ENCODE measurements at regions not wholly inside any gene's neighbourhood (a gene's known extent, or its start where the extent isn't known, plus 50 kb on each side); places are given as distances from the start of the nearest gene placed in this dataset.

- H3K36me3 Mint-ChIP-seq, result no peaks in the 10 kb centered on the region
- no peaks in the 10 kb centered on the region for H3K4me1 Mint-ChIP-seq
- no peaks in the 10 kb centered on the region for H3K27me3 Mint-ChIP-seq
- H3K9me3 Mint-ChIP-seq, result peaks cover 2 to 7% (median 5%) of the 10 kb centered on the region in 3 donors
- H3K27ac Mint-ChIP-seq, result no peak overlapping the region
- H3K4me3 Mint-ChIP-seq, result no peak overlapping the region
These were observed 172.0 kb upstream of the NRSN1 start for GRCh38 chr6:23953976-23954375.

- H3K4me1 Mint-ChIP-seq, result no peaks in the 10 kb centered on the region
- no peak overlapping the region for H3K4me3 Mint-ChIP-seq
- H3K27me3 Mint-ChIP-seq, result no peaks in the 10 kb centered on the region
- H3K9me3 Mint-ChIP-seq, result peaks cover 2 to 4% (median 3%) of the 10 kb centered on the region in 3 donors
- H3K36me3 Mint-ChIP-seq, result no peaks in the 10 kb centered on the region
- no peak overlapping the region for H3K27ac Mint-ChIP-seq
These were observed 169.0 kb upstream of the NRSN1 start for GRCh38 chr6:23957017-23957416.

GRCh38 chr6:23964865-23965264, 161.2 kb upstream of the NRSN1 start:
- Mint-ChIP-seq H3K4me1 (peaks cover 0 to 1% (median 0%) of the 10 kb centered on the region in 3 donors), H3K27me3 (no peaks in the 10 kb centered on the region), H3K36me3 (no peaks in the 10 kb centered on the region), H3K27ac (no peak overlapping the region), H3K9me3 (peaks cover 0 to 9% (median 0%) of the 10 kb centered on the region in 3 donors), H3K4me3 (no peak overlapping the region)

DNA sequence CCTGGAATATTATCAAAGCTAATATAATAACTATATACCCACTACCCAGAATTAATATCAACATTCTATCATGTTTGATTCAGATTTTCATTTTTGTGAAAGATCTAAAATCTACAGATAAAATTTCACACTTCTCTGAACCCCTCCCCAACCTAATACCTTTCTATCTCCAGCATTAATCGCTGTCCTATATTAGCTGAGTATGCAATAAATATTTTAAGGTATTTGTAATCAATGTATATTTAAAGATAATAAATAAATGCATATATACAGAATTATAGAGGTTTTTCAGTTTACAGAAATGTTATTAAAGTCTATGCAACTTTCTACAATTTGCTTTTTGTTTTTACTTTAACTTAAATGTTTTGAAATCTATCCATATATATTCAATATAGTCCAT, 156.7 kb upstream of the NRSN1 start:
- H3K27ac Mint-ChIP-seq, result no peak overlapping the region
- H3K36me3 Mint-ChIP-seq, result no peaks in the 10 kb centered on the region
- peaks cover 0 to 10% (median 5%) of the 10 kb centered on the region in 3 donors for H3K9me3 Mint-ChIP-seq
- no peak overlapping the region for H3K4me3 Mint-ChIP-seq
- H3K27me3 Mint-ChIP-seq, result no peaks in the 10 kb centered on the region
- peaks cover 0 to 1% (median 0%) of the 10 kb centered on the region in 3 donors for H3K4me1 Mint-ChIP-seq

DNA sequence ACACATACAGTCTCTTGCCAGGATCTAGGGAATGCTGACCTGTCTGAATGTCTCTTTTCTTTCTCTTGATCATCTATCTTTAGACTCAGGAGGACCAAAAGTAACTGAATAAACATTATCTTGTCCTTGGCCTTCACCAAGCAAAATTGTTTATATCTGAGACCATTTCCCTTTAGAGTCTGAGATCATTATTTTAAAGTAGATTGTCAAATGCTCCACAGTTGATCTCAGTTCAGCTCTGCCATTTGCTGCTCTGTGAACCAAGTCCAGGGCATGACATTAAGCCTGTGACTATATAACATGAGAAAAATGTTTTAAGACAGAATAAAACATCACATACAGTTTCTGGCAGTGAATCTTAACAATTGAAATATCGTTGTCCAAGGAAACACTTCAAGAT, 148.3 kb upstream of the NRSN1 start:
- Mint-ChIP-seq H3K4me3 (no peak overlapping the region), H3K27ac (no peak overlapping the region), H3K36me3 (no peaks in the 10 kb centered on the region), H3K27me3 (no peaks in the 10 kb centered on the region), H3K4me1 (no peaks in the 10 kb centered on the region), H3K9me3 (peaks cover 0 to 3% (median 0%) of the 10 kb centered on the region in 3 donors)

GRCh38 chr6:23980965-23981364, 145.1 kb upstream of the NRSN1 start:
- H3K27ac Mint-ChIP-seq, result no peak overlapping the region
- peaks cover 0 to 3% (median 0%) of the 10 kb centered on the region in 3 donors for H3K9me3 Mint-ChIP-seq
- H3K36me3 Mint-ChIP-seq, result no peaks in the 10 kb centered on the region
- H3K27me3 Mint-ChIP-seq, result no peaks in the 10 kb centered on the region
- H3K4me3 Mint-ChIP-seq, result no peak overlapping the region
- H3K4me1 Mint-ChIP-seq, result no peaks in the 10 kb centered on the region

GRCh38 chr6:23981923-23982322, 144.1 kb upstream of the NRSN1 start:
- H3K27ac Mint-ChIP-seq, result no peak overlapping the region
- H3K9me3 Mint-ChIP-seq, result peaks cover 0 to 3% (median 0%) of the 10 kb centered on the region in 3 donors
- no peaks in the 10 kb centered on the region for H3K36me3 Mint-ChIP-seq
- no peaks in the 10 kb centered on the region for H3K4me1 Mint-ChIP-seq
- no peaks in the 10 kb centered on the region for H3K27me3 Mint-ChIP-seq
- H3K4me3 Mint-ChIP-seq, result no peak overlapping the region

DNA sequence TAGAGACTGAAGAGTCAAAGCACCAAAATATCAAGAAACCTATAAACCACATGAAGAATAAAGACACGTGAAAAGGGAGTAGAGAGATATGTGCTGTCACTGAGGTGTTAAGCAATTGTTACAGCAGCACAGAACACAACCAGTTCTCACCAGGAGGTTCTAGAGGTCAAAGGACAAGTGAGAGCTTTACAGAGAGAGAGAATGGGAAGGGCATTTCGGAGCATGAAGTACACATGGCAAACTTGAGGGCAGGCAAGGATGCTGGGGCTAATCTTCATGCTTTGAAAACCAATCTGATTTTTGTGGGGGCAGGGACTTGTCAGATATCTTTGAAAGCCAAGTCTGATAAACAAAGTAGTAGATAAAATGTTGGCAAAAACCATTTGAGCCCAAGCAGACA, 142.3 kb upstream of the NRSN1 start:
- Mint-ChIP-seq H3K9me3 (peaks cover 0 to 3% (median 0%) of the 10 kb centered on the region in 3 donors), H3K27ac (no peak overlapping the region), H3K27me3 (no peaks in the 10 kb centered on the region), H3K4me3 (no peak overlapping the region), H3K36me3 (no peaks in the 10 kb centered on the region), H3K4me1 (no peaks in the 10 kb centered on the region)

- peaks cover 0 to 3% (median 0%) of the 10 kb centered on the region in 3 donors for H3K9me3 Mint-ChIP-seq
- no peak overlapping the region for H3K27ac Mint-ChIP-seq
- no peaks in the 10 kb centered on the region for H3K4me1 Mint-ChIP-seq
These were observed 141.0 kb upstream of the NRSN1 start for GRCh38 chr6:23985015-23985414.

GRCh38 chr6:23989885-23990533, 136.0 kb upstream of the NRSN1 start:
- Mint-ChIP-seq H3K27ac (no peak overlapping the region), H3K27me3 (no peaks in the 10 kb centered on the region), H3K4me3 (no peak overlapping the region), H3K4me1 (no peaks in the 10 kb centered on the region), H3K9me3 (peaks cover 0 to 2% (median 2%) of the 10 kb centered on the region in 3 donors), H3K36me3 (no peaks in the 10 kb centered on the region)

More at GRCh38 chr6:23985015-23985414, 141.0 kb upstream of the NRSN1 start:
- no peaks in the 10 kb centered on the region for H3K27me3 Mint-ChIP-seq
- no peaks in the 10 kb centered on the region for H3K36me3 Mint-ChIP-seq
- H3K4me3 Mint-ChIP-seq, result no peak overlapping the region

GRCh38 chr6:23994013-23994412, 132.0 kb upstream of the NRSN1 start:
- H3K27ac Mint-ChIP-seq, result no peak overlapping the region
- H3K4me1 Mint-ChIP-seq, result no peaks in the 10 kb centered on the region
- H3K4me3 Mint-ChIP-seq, result no peak overlapping the region
- peaks cover 2 to 7% (median 3%) of the 10 kb centered on the region in 3 donors for H3K9me3 Mint-ChIP-seq
- H3K27me3 Mint-ChIP-seq, result no peaks in the 10 kb centered on the region
- no peaks in the 10 kb centered on the region for H3K36me3 Mint-ChIP-seq

DNA sequence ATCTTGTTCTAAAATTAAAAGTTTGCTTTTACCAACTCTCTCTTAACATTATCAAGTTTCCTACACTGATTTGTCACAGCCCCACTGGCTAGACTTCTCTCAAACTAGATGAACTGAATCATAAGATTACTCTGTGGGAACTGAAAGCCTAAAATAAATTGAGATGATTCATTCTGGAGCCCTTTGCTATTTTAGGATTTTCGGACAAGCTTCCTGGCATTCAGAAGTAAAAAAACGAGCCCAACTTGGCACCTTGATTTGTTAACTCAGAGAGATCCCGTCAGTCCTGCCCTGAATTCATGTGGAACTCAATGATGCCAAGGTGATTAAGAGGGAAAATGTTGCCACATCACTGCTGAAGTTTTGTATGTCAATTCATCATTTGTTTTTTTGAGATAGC, 122.0 kb upstream of the NRSN1 start:
- Mint-ChIP-seq H3K4me3 (no peak overlapping the region), H3K9me3 (peaks cover 1 to 11% (median 6%) of the 10 kb centered on the region in 3 donors), H3K27me3 (no peaks in the 10 kb centered on the region), H3K4me1 (no peaks in the 10 kb centered on the region), H3K36me3 (no peaks in the 10 kb centered on the region), H3K27ac (no peak overlapping the region)

- peaks cover 1 to 11% (median 6%) of the 10 kb centered on the region in 3 donors for H3K9me3 Mint-ChIP-seq
- no peaks in the 10 kb centered on the region for H3K27me3 Mint-ChIP-seq
- H3K4me1 Mint-ChIP-seq, result no peaks in the 10 kb centered on the region
- no peak overlapping the region for H3K27ac Mint-ChIP-seq
- H3K36me3 Mint-ChIP-seq, result no peaks in the 10 kb centered on the region
- no peak overlapping the region for H3K4me3 Mint-ChIP-seq
These were observed 121.4 kb upstream of the NRSN1 start for GRCh38 chr6:24004659-24005058.

- no peak overlapping the region for H3K27ac Mint-ChIP-seq
- no peaks in the 10 kb centered on the region for H3K27me3 Mint-ChIP-seq
- H3K36me3 Mint-ChIP-seq, result no peaks in the 10 kb centered on the region
- no peaks in the 10 kb centered on the region for H3K4me1 Mint-ChIP-seq
- no peak overlapping the region for H3K4me3 Mint-ChIP-seq
- peaks cover 4 to 12% (median 6%) of the 10 kb centered on the region in 3 donors for H3K9me3 Mint-ChIP-seq
These were observed 119.8 kb upstream of the NRSN1 start for GRCh38 chr6:24006254-24006653.

DNA sequence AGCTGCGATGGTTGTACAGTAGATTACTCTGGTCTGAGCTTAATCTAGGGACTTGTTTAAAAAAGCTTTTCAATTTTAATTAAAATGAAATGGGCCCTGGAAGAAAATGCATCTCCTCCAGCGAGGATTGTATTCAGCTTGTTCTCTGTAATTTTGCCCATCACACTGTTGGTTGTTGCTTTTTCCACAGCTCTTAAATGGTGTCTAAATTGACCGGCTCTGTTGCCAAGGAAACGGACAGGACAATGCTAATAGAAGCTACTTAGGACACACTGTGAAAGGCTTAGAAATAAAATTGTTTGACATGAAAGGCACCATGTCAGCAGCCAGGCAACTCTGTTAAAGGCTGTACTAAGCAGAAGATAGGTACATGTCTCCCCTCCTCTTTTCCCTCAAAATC, 116.7 kb upstream of the NRSN1 start:
- H3K36me3 Mint-ChIP-seq, result peaks cover 1% of the 10 kb centered on the region
- no peak overlapping the region for H3K4me3 Mint-ChIP-seq
- H3K27ac Mint-ChIP-seq, result no peak overlapping the region
- peaks cover 2 to 14% (median 3%) of the 10 kb centered on the region in 3 donors for H3K9me3 Mint-ChIP-seq
- peaks cover 1% of the 10 kb centered on the region for H3K27me3 Mint-ChIP-seq
- peaks cover 0 to 2% (median 0%) of the 10 kb centered on the region in 3 donors for H3K4me1 Mint-ChIP-seq

DNA sequence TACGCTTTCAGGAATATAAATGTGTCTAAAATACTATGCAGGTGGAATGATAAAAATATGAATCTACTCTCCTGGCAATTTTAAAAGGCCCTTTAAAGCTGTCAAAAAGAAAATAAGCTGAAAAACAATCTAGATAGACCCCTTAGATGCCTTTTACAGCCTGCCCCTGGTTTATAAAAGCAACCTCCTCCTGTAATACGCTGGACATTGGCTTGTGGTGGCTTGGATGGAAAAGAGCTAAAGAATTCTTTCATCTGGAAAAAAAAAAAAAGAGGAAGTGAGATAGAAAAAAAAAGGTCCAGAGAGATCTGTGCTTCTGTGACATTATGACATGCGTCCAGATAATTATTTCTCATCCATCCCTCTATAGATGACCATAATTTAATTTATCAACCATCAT, 115.9 kb upstream of the NRSN1 start:
- Mint-ChIP-seq H3K9me3 (peaks cover 4 to 9% (median 4%) of the 10 kb centered on the region in 3 donors), H3K4me1 (peaks cover 0 to 2% (median 0%) of the 10 kb centered on the region in 3 donors), H3K27me3 (peaks cover 1% of the 10 kb centered on the region), H3K4me3 (no peak overlapping the region), H3K36me3 (peaks cover 1% of the 10 kb centered on the region), H3K27ac (no peak overlapping the region)
